ENCODE measurements at regions not wholly inside any gene's neighbourhood (a gene's known extent, or its start where the extent isn't known, plus 50 kb on each side); places are given as distances from the start of the nearest gene placed in this dataset.
"Not testable (repeated sequence)": the region's sequence is repeated elsewhere in the genome, so short reads cannot be mapped to it uniquely, and the experiment has no call there.

- not testable (repeated sequence) for H3K79me2 ChIP-seq (ENCODE audit: low read length); H3K9me3 ChIP-seq (ENCODE audit: insufficient read depth, low read length); H3K4me1 ChIP-seq (ENCODE audit: low read length); H3K27ac ChIP-seq (ENCODE audit: low read length); H3K4me2 ChIP-seq (ENCODE audit: low read length); H4K20me1 ChIP-seq (ENCODE audit: insufficient read depth, low read length); H3K27me3 ChIP-seq (ENCODE audit: low read depth, low read length); H3K4me3 ChIP-seq (ENCODE audit: low read length); H3K9ac ChIP-seq (ENCODE audit: low read length); H3K36me3 ChIP-seq (replicated peaks; ENCODE audit: low read depth, low read length); H2AFZ ChIP-seq (ENCODE audit: low read depth, low read length)
Observed at GRCh38 chr3:192968901-192969300, 51.2 kb upstream of the MB21D2 start.

- Histone ChIP-seq H4K20me1 (ENCODE audit: insufficient read depth, low read length) (no peaks in the 10 kb centered on the region), H2AFZ (ENCODE audit: low read depth, low read length) (no peak overlapping the region), H3K4me1 (ENCODE audit: low read length) (no peaks in the 10 kb centered on the region), H3K4me3 (ENCODE audit: low read length) (no peak overlapping the region), H3K27ac (ENCODE audit: low read length) (no peak overlapping the region), H3K9me3 (ENCODE audit: insufficient read depth, low read length) (no peaks in the 10 kb centered on the region), H3K9ac (ENCODE audit: low read length) (no peak overlapping the region), H3K4me2 (ENCODE audit: low read length) (no peak overlapping the region), H3K27me3 (ENCODE audit: low read depth, low read length) (no peaks in the 10 kb centered on the region), H3K79me2 (ENCODE audit: low read length) (no peaks in the 10 kb centered on the region), H3K36me3 (replicated peaks; ENCODE audit: low read depth, low read length) (no peaks in the 10 kb centered on the region)
- TF ChIP-seq CTCF (IDR thresholded peaks at IDR 0.05; ENCODE audit: low read depth, low read length) (no peak), EZH2phosphoT487 (IDR thresholded peaks at IDR 0.05; ENCODE audit: low read depth) (no peak)
Observed at GRCh38 chr3:192980632-192981031, 63.0 kb upstream of the MB21D2 start.

- Histone ChIP-seq H3K36me3 (replicated peaks; ENCODE audit: low read depth, low read length) (no peaks in the 10 kb centered on the region), H3K9ac (ENCODE audit: low read length) (no peak overlapping the region), H3K79me2 (ENCODE audit: low read length) (no peaks in the 10 kb centered on the region), H3K27ac (ENCODE audit: low read length) (no peak overlapping the region), H3K4me1 (ENCODE audit: low read length) (no peaks in the 10 kb centered on the region), H3K4me3 (ENCODE audit: low read length) (no peak overlapping the region), H4K20me1 (ENCODE audit: insufficient read depth, low read length) (no peaks in the 10 kb centered on the region), H3K4me2 (ENCODE audit: low read length) (no peak overlapping the region), H3K9me3 (ENCODE audit: insufficient read depth, low read length) (no peaks in the 10 kb centered on the region), H2AFZ (ENCODE audit: low read depth, low read length) (no peak overlapping the region), H3K27me3 (ENCODE audit: low read depth, low read length) (no peaks in the 10 kb centered on the region)
- TF ChIP-seq CTCF (IDR thresholded peaks at IDR 0.05; ENCODE audit: low read depth, low read length) (no peak), EZH2phosphoT487 (IDR thresholded peaks at IDR 0.05; ENCODE audit: low read depth) (no peak)
Observed at GRCh38 chr3:192986379-192986778, 68.7 kb upstream of the MB21D2 start.

- H3K4me1 ChIP-seq (ENCODE audit: low read length) = no peaks in the 10 kb centered on the region
- no peaks in the 10 kb centered on the region for H3K79me2 ChIP-seq (ENCODE audit: low read length)
- no peak overlapping the region for H3K27ac ChIP-seq (ENCODE audit: low read length)
- H2AFZ ChIP-seq (ENCODE audit: low read depth, low read length) = no peak overlapping the region
- no peaks in the 10 kb centered on the region for H3K36me3 ChIP-seq (replicated peaks; ENCODE audit: low read depth, low read length)
- H3K4me3 ChIP-seq (ENCODE audit: low read length) = no peak overlapping the region
- no peak overlapping the region for H3K4me2 ChIP-seq (ENCODE audit: low read length)
- H4K20me1 ChIP-seq (ENCODE audit: insufficient read depth, low read length) = no peaks in the 10 kb centered on the region
- H3K9me3 ChIP-seq (ENCODE audit: insufficient read depth, low read length) = no peaks in the 10 kb centered on the region
- no peak overlapping the region for H3K9ac ChIP-seq (ENCODE audit: low read length)
- TF ChIP-seq CTCF (IDR thresholded peaks at IDR 0.05; ENCODE audit: low read depth, low read length) = no peak
- no peak for TF ChIP-seq EZH2phosphoT487 (IDR thresholded peaks at IDR 0.05; ENCODE audit: low read depth)
- no peaks in the 10 kb centered on the region for H3K27me3 ChIP-seq (ENCODE audit: low read depth, low read length)
Observed at GRCh38 chr3:192991356-192991755, 73.7 kb upstream of the MB21D2 start.

- no peak overlapping the region for H3K9ac ChIP-seq (ENCODE audit: low read length)
- no peak overlapping the region for H3K4me3 ChIP-seq (ENCODE audit: low read length)
- no peak overlapping the region for H3K27ac ChIP-seq (ENCODE audit: low read length)
- no peaks in the 10 kb centered on the region for H3K9me3 ChIP-seq (ENCODE audit: insufficient read depth, low read length)
- no peak overlapping the region for H3K4me2 ChIP-seq (ENCODE audit: low read length)
- TF ChIP-seq CTCF (IDR thresholded peaks at IDR 0.05; ENCODE audit: low read depth, low read length) (no peak), EZH2phosphoT487 (IDR thresholded peaks at IDR 0.05; ENCODE audit: low read depth) (no peak)
- H3K79me2 ChIP-seq (ENCODE audit: low read length) = no peaks in the 10 kb centered on the region
- no peaks in the 10 kb centered on the region for H4K20me1 ChIP-seq (ENCODE audit: insufficient read depth, low read length)
- H2AFZ ChIP-seq (ENCODE audit: low read depth, low read length) = no peak overlapping the region
- H3K36me3 ChIP-seq (replicated peaks; ENCODE audit: low read depth, low read length) = no peaks in the 10 kb centered on the region
- no peaks in the 10 kb centered on the region for H3K4me1 ChIP-seq (ENCODE audit: low read length)
- no peaks in the 10 kb centered on the region for H3K27me3 ChIP-seq (ENCODE audit: low read depth, low read length)
Observed at GRCh38 chr3:192992361-192992760, 74.7 kb upstream of the MB21D2 start.
